ENCODE measurements at regions not wholly inside any gene's neighbourhood (a gene's known extent, or its start where the extent isn't known, plus 50 kb on each side); places are given as distances from the start of the nearest gene placed in this dataset.

- Histone ChIP-seq H3K9me3 (ENCODE audit: control insufficient read depth, insufficient read depth, low read length) (no peaks in the 10 kb centered on the region), H3K4me3 (ENCODE audit: low read depth, low read length) (no peak overlapping the region), H3K27me3 (ENCODE audit: control insufficient read depth, insufficient read depth, low read length) (peaks cover 5% of the 10 kb centered on the region), H3K27ac (ENCODE audit: low read depth, low read length) (no peak overlapping the region)
- DNase-seq (ENCODE audit: low read depth, low spot score) = no peak
- no peak for TF ChIP-seq CTCF (IDR thresholded peaks at IDR 0.05; ENCODE audit: low read depth, low read length)
- ChIA-PET POLR2A (interaction anchor here (0.7 kb wide), 1 partner anchor 10 kb away, joined by 5 read pairs; no protein-coding TSS in a partner anchor), CTCF (interaction anchor here (0.9 kb wide), 1 partner anchor 132 kb away, joined by 4 read pairs; no protein-coding TSS in a partner anchor)
Observed at GRCh38 chrX:69090022-69090421, 75.2 kb downstream of the PJA1 start.

GRCh38 chrX:69089203-69089602 lies 76.0 kb downstream of the PJA1 start:
- Histone ChIP-seq H3K9me3 (ENCODE audit: control insufficient read depth, insufficient read depth, low read length) (no peaks in the 10 kb centered on the region), H3K4me3 (ENCODE audit: low read depth, low read length) (no peak overlapping the region), H3K27me3 (ENCODE audit: control insufficient read depth, insufficient read depth, low read length) (peaks cover 5% of the 10 kb centered on the region), H3K27ac (ENCODE audit: low read depth, low read length) (no peak overlapping the region)
- CTCF ChIA-PET = no interaction called here
- no peak for TF ChIP-seq CTCF (IDR thresholded peaks at IDR 0.05; ENCODE audit: low read depth, low read length)
- no peak for DNase-seq (ENCODE audit: low read depth, low spot score)
- POLR2A ChIA-PET = interaction anchor here (0.7 kb wide), 1 partner anchor 9 kb away, joined by 5 read pairs; no protein-coding TSS in a partner anchor

GRCh38 chrX:69088171-69088938 lies 76.9 kb downstream of the PJA1 start:
- DNase-seq (ENCODE audit: low read depth, low spot score) = no peak
- no peak overlapping the region for H3K4me3 ChIP-seq (ENCODE audit: low read depth, low read length)
- POLR2A ChIA-PET = no interaction called here

GRCh38 chrX:69085826-69086225 lies 79.4 kb downstream of the PJA1 start:
- CTCF ChIA-PET = interaction anchor here (1.5 kb wide), 1 partner anchor 8 kb away, joined by 4 read pairs; no protein-coding TSS in a partner anchor
- no peak overlapping the region for H3K27ac ChIP-seq (ENCODE audit: low read depth, low read length)
- no peak for DNase-seq (ENCODE audit: low read depth, low spot score)
- H3K9me3 ChIP-seq (ENCODE audit: control insufficient read depth, insufficient read depth, low read length) = no peaks in the 10 kb centered on the region
- no peak for TF ChIP-seq CTCF (IDR thresholded peaks at IDR 0.05; ENCODE audit: low read depth, low read length)
- POLR2A ChIA-PET = no interaction called here
- no peak overlapping the region for H3K4me3 ChIP-seq (ENCODE audit: low read depth, low read length)
- peaks cover 5% of the 10 kb centered on the region for H3K27me3 ChIP-seq (ENCODE audit: control insufficient read depth, insufficient read depth, low read length)

More at GRCh38 chrX:69088171-69088938, 76.9 kb downstream of the PJA1 start:
- CTCF ChIA-PET = no interaction called here
- Histone ChIP-seq H3K9me3 (ENCODE audit: control insufficient read depth, insufficient read depth, low read length) (no peaks in the 10 kb centered on the region), H3K27ac (ENCODE audit: low read depth, low read length) (no peak overlapping the region), H3K27me3 (ENCODE audit: control insufficient read depth, insufficient read depth, low read length) (peaks cover 5% of the 10 kb centered on the region)
- TF ChIP-seq CTCF (IDR thresholded peaks at IDR 0.05; ENCODE audit: low read depth, low read length) = no peak

GRCh38 chrX:69085151-69085550 lies 80.1 kb downstream of the PJA1 start:
- ChIA-PET POLR2A (interaction anchor here (0.5 kb wide), 1 partner anchor 553 kb away, joined by 3 read pairs; no protein-coding TSS in a partner anchor), CTCF (interaction anchor here (1.5 kb wide), 1 partner anchor 9 kb away, joined by 4 read pairs; no protein-coding TSS in a partner anchor)
- no peak for DNase-seq (ENCODE audit: low read depth, low spot score)
- no peak overlapping the region for H3K4me3 ChIP-seq (ENCODE audit: low read depth, low read length)
- no peak for TF ChIP-seq CTCF (IDR thresholded peaks at IDR 0.05; ENCODE audit: low read depth, low read length)
- H3K9me3 ChIP-seq (ENCODE audit: control insufficient read depth, insufficient read depth, low read length) = no peaks in the 10 kb centered on the region
- peaks cover 5% of the 10 kb centered on the region for H3K27me3 ChIP-seq (ENCODE audit: control insufficient read depth, insufficient read depth, low read length)
- H3K27ac ChIP-seq (ENCODE audit: low read depth, low read length) = no peak overlapping the region
